ENCODE measurements at regions not wholly inside any gene's neighbourhood (a gene's known extent, or its start where the extent isn't known, plus 50 kb on each side); places are given as distances from the start of the nearest gene placed in this dataset.

DNA sequence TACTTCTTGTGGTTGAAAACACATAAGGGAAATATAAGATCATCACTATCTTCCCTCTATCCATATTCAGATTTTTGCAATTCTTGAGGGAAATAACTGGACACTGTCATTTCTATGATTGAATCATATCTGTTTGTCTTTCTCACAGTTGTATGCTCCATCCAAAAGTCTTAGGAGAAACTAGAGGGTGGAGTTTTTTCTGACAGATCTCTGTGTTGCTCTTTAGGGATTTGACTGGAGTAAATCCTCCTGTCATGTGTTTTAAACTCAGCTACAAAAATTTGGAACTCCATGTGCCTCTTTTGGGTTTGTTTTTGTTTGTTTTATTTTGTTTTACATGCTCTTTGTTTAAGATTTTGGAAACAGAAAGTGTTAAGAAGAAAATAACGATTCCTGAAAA lies 136.5 kb downstream of the SPATA18 start:
- TF ChIP-seq, protein P1, sequence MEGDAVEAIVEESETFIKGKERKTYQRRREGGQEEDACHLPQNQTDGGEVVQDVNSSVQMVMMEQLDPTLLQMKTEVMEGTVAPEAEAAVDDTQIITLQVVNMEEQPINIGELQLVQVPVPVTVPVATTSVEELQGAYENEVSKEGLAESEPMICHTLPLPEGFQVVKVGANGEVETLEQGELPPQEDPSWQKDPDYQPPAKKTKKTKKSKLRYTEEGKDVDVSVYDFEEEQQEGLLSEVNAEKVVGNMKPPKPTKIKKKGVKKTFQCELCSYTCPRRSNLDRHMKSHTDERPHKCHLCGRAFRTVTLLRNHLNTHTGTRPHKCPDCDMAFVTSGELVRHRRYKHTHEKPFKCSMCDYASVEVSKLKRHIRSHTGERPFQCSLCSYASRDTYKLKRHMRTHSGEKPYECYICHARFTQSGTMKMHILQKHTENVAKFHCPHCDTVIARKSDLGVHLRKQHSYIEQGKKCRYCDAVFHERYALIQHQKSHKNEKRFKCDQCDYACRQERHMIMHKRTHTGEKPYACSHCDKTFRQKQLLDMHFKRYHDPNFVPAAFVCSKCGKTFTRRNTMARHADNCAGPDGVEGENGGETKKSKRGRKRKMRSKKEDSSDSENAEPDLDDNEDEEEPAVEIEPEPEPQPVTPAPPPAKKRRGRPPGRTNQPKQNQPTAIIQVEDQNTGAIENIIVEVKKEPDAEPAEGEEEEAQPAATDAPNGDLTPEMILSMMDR (IDR thresholded peaks at IDR 0.05; ENCODE audit: insufficient read depth, low read depth, low read length), result no peak
- TF ChIP-seq EZH2 (IDR thresholded peaks at IDR 0.05; ENCODE audit: insufficient read depth, low read length), result no peak

DNA sequence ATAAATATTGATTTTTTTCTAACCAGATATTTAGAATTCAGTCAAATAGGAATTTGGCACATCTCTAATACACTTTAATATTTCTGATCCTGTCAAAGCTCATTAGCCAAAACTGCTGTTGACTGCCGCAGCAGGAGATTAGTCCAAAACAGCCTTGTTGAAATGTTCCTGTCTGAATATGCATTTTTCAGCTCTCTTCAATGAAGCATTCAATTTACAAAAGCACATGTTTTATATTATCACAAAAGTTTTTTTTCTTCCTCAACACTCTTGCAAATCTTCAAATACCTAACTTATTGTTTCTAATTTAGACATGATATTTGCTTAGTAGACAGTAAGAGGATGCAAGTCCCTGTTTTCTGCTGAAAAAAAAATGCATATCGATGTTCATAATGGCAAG lies 140.9 kb downstream of the SPATA18 start:
- Histone ChIP-seq H3K79me2 (ENCODE audit: insufficient read depth, low read length) (no peaks in the 10 kb centered on the region), H3K9me3 (ENCODE audit: insufficient read depth, low read depth, low read length) (peaks cover 2% of the 10 kb centered on the region), H4K20me1 (ENCODE audit: insufficient read depth, low read length) (no peaks in the 10 kb centered on the region), H3K4me1 (ENCODE audit: insufficient read depth, low read length) (no peaks in the 10 kb centered on the region), H3K27me3 (ENCODE audit: insufficient read depth, low read length) (no peaks in the 10 kb centered on the region), H3K4me2 (ENCODE audit: low read length) (no peak overlapping the region), H3K4me3 (ENCODE audit: insufficient read depth, low read depth, low read length) (no peak overlapping the region), H3K9ac (ENCODE audit: low read length) (no peak overlapping the region), H3K36me3 (ENCODE audit: insufficient read depth, low read length) (no peaks in the 10 kb centered on the region), H2AFZ (ENCODE audit: low read depth, low read length) (no peak overlapping the region), H3K27ac (ENCODE audit: low read depth, low read length) (no peak overlapping the region)
- no peak overlapping the region for H3K27ac Mint-ChIP-seq (ENCODE audit: unreplicated experiment)
- no peak for DNase-seq (ENCODE audit: low read depth)
- no peaks in the 10 kb centered on the region for H3K4me1 Mint-ChIP-seq (ENCODE audit: low read depth, unreplicated experiment)
- no peaks in the 10 kb centered on the region for H3K9me3 Mint-ChIP-seq (ENCODE audit: unreplicated experiment)
- FAIRE-seq, result no peak
- H3K36me3 Mint-ChIP-seq (ENCODE audit: low read depth, unreplicated experiment), result no peaks in the 10 kb centered on the region
- H3K4me3 Mint-ChIP-seq (ENCODE audit: unreplicated experiment), result no peak overlapping the region
- TF ChIP-seq, protein P1 (IDR thresholded peaks at IDR 0.05; ENCODE audit: insufficient read depth, low read depth, low read length), result no peak
- no peak for TF ChIP-seq EZH2 (IDR thresholded peaks at IDR 0.05; ENCODE audit: insufficient read depth, low read length)
- peaks cover 5% of the 10 kb centered on the region for H3K27me3 Mint-ChIP-seq (ENCODE audit: low read depth, unreplicated experiment)

More for the DNA sequence above, 136.5 kb downstream of the SPATA18 start:
- no peaks in the 10 kb centered on the region for H3K27me3 ChIP-seq (ENCODE audit: insufficient read depth, low read length)
- no peaks in the 10 kb centered on the region for H3K79me2 ChIP-seq (ENCODE audit: insufficient read depth, low read length)
- H3K4me3 ChIP-seq (ENCODE audit: insufficient read depth, low read depth, low read length), result no peak overlapping the region
- Mint-ChIP-seq H3K9me3 (ENCODE audit: unreplicated experiment) (no peaks in the 10 kb centered on the region), H3K27ac (ENCODE audit: unreplicated experiment) (no peak overlapping the region), H3K27me3 (ENCODE audit: low read depth, unreplicated experiment) (peaks cover 4% of the 10 kb centered on the region), H3K4me3 (ENCODE audit: unreplicated experiment) (no peak overlapping the region), H3K4me1 (ENCODE audit: low read depth, unreplicated experiment) (no peaks in the 10 kb centered on the region), H3K36me3 (ENCODE audit: low read depth, unreplicated experiment) (no peaks in the 10 kb centered on the region)
- no peaks in the 10 kb centered on the region for H3K4me1 ChIP-seq (ENCODE audit: insufficient read depth, low read length)
- H3K9ac ChIP-seq (ENCODE audit: low read length), result no peak overlapping the region
- H3K9me3 ChIP-seq (ENCODE audit: insufficient read depth, low read depth, low read length), result peaks cover 3% of the 10 kb centered on the region
- no peak overlapping the region for H2AFZ ChIP-seq (ENCODE audit: low read depth, low read length)
- H3K4me2 ChIP-seq (ENCODE audit: low read length), result no peak overlapping the region
- no peaks in the 10 kb centered on the region for H3K36me3 ChIP-seq (ENCODE audit: insufficient read depth, low read length)
- FAIRE-seq (no peak), DNase-seq (ENCODE audit: low read depth) (no peak)
- no peaks in the 10 kb centered on the region for H4K20me1 ChIP-seq (ENCODE audit: insufficient read depth, low read length)
- no peak overlapping the region for H3K27ac ChIP-seq (ENCODE audit: low read depth, low read length)

DNA sequence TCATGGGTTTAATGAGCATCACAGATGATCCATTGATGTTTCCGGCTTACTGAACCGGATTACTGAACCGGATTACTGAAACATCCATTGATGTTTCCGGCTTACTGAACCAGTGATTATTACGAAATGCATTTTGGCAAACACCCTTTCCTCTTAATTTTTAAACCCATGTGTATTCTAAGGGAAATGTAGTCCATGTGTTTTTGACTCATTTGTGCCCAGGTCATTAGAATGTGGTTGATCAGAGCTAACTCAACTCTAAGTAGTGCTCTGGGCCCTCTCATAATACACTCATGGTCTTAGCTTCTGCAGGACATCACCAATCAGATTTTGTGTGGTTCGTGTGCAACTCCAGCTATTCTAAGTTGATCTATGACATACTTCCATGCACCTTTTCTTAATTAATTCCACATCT lies 141.6 kb downstream of the SPATA18 start:
- H3K4me3 ChIP-seq (ENCODE audit: insufficient read depth, low read depth, low read length), result no peak overlapping the region
- no peaks in the 10 kb centered on the region for H3K4me1 ChIP-seq (ENCODE audit: insufficient read depth, low read length)
- H3K27ac Mint-ChIP-seq (ENCODE audit: unreplicated experiment), result no peak overlapping the region
- H3K4me2 ChIP-seq (ENCODE audit: low read length), result no peak overlapping the region
- H3K36me3 ChIP-seq (ENCODE audit: insufficient read depth, low read length), result no peaks in the 10 kb centered on the region
- FAIRE-seq (no peak), DNase-seq (ENCODE audit: low read depth) (no peak)
- H3K4me3 Mint-ChIP-seq (ENCODE audit: unreplicated experiment), result no peak overlapping the region
- peaks cover 5% of the 10 kb centered on the region for H3K27me3 Mint-ChIP-seq (ENCODE audit: low read depth, unreplicated experiment)
- H4K20me1 ChIP-seq (ENCODE audit: insufficient read depth, low read length), result no peaks in the 10 kb centered on the region
- H3K9me3 Mint-ChIP-seq (ENCODE audit: unreplicated experiment), result no peaks in the 10 kb centered on the region
- no peaks in the 10 kb centered on the region for H3K36me3 Mint-ChIP-seq (ENCODE audit: low read depth, unreplicated experiment)
- TF ChIP-seq, protein P1 (IDR thresholded peaks at IDR 0.05; ENCODE audit: insufficient read depth, low read depth, low read length), result no peak
- no peaks in the 10 kb centered on the region for H3K9me3 ChIP-seq (ENCODE audit: insufficient read depth, low read depth, low read length)
- H2AFZ ChIP-seq (ENCODE audit: low read depth, low read length), result no peak overlapping the region
- H3K27me3 ChIP-seq (ENCODE audit: insufficient read depth, low read length), result no peaks in the 10 kb centered on the region
- H3K27ac ChIP-seq (ENCODE audit: low read depth, low read length), result no peak overlapping the region
- no peak overlapping the region for H3K9ac ChIP-seq (ENCODE audit: low read length)
- H3K79me2 ChIP-seq (ENCODE audit: insufficient read depth, low read length), result no peaks in the 10 kb centered on the region
- H3K4me1 Mint-ChIP-seq (ENCODE audit: low read depth, unreplicated experiment), result no peaks in the 10 kb centered on the region
